ENCODE measurements at regions not wholly inside any gene's neighbourhood (a gene's known extent, or its start where the extent isn't known, plus 50 kb on each side); places are given as distances from the start of the nearest gene placed in this dataset.

DNA sequence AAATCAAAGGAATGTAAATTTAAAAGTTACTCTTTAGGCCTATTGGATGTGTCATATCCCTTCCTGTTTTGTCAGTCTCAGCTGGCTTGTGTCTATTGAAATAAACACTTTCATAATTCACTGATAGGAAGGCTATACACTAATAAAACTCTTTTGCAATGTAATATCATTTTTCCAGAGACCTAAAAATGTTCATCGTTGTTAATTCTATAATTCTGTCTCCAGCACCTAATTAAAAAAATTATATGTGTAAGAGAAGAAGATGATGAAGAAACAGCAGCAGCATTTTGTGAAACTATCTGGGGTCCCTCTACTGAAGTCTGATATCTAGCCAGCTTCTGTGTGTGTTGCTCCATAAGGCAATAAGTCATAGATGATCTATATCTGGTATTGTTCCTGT, 602.7 kb downstream of the ETV1 start:
- Histone ChIP-seq H3K27ac (ENCODE audit: low read depth, low read length) (no peak overlapping the region), H3K27me3 (ENCODE audit: insufficient read depth, low read length, poor library complexity, severe bottlenecking) (no peaks in the 10 kb centered on the region), H3K4me3 (ENCODE audit: low read length) (no peak overlapping the region), H3K4me1 (ENCODE audit: insufficient read depth, low read length) (no peaks in the 10 kb centered on the region), H3K9me3 (ENCODE audit: low read length) (no peaks in the 10 kb centered on the region), H3K36me3 (ENCODE audit: insufficient read depth, low read length) (no peaks in the 10 kb centered on the region)
- DNase-seq = no peak
- POLR2A ChIA-PET = no interaction called here
- no peaks in the 10 kb centered on the region for H3K36me3 Mint-ChIP-seq
- CTCF ChIA-PET = no interaction called here
- H3K27ac Mint-ChIP-seq = no peak overlapping the region
- peaks cover 0 to 2% (median 0%) of the 10 kb centered on the region in 5 donors for H3K9me3 Mint-ChIP-seq
- no peak overlapping the region for H3K4me3 Mint-ChIP-seq
- H3K27me3 Mint-ChIP-seq = no peaks in the 10 kb centered on the region
- no peaks in the 10 kb centered on the region for H3K4me1 Mint-ChIP-seq

DNA sequence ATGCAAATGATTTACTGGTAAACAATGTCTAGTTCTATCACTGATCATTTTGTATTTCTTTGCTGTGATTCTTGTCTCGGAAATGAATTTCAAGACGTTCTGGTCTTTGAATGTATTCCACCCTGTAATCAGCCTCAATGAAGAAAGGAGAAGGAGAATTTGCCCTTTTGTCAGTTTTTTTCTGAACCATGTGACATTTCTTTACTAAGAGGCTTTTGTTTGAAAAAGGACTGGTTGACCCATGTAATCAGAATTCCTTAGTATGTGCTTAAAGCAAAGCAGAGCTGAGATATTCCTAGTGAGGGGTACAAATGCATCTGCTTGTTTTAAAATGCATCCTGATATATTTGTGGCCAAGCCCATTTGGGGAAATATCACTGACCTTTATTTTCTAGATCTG, 581.6 kb downstream of the ETV1 start:
- no peaks in the 10 kb centered on the region for H3K9me3 Mint-ChIP-seq
- CTCF ChIA-PET = no interaction called here
- POLR2A ChIA-PET = no interaction called here
- no peak overlapping the region for H3K4me3 Mint-ChIP-seq
- Histone ChIP-seq H3K27me3 (ENCODE audit: insufficient read depth, low read length, poor library complexity, severe bottlenecking) (no peaks in the 10 kb centered on the region), H3K4me1 (ENCODE audit: insufficient read depth, low read length) (no peaks in the 10 kb centered on the region), H3K27ac (ENCODE audit: low read depth, low read length) (no peak overlapping the region), H3K4me3 (ENCODE audit: low read length) (no peak overlapping the region), H3K9me3 (ENCODE audit: low read length) (no peaks in the 10 kb centered on the region), H3K36me3 (ENCODE audit: insufficient read depth, low read length) (no peaks in the 10 kb centered on the region)
- H3K4me1 Mint-ChIP-seq = no peaks in the 10 kb centered on the region
- no peaks in the 10 kb centered on the region for H3K27me3 Mint-ChIP-seq
- H3K27ac Mint-ChIP-seq = no peak overlapping the region
- no peaks in the 10 kb centered on the region for H3K36me3 Mint-ChIP-seq
- DNase-seq = no peak

DNA sequence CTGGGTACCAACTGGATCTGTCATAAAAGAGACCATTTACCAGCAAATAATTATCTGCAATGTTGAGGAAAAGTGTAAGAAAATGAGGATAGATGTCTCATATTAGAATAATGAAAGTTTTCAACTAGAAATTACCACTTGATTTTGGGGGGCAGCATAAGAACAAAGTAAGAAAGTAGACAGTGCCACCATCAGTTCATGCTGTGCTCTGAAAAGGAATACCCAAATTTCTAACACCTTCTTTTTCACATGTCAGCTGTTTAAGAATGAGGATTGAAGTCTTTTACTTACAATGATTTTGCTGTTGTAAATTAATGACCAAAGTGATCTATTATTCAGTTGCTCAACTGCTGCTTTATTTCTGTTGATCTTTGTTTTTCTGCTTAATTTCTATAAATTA, 578.3 kb downstream of the ETV1 start:
- Histone ChIP-seq H3K36me3 (ENCODE audit: insufficient read depth, low read length) (no peaks in the 10 kb centered on the region), H3K27ac (ENCODE audit: low read depth, low read length) (no peak overlapping the region), H3K27me3 (ENCODE audit: insufficient read depth, low read length, poor library complexity, severe bottlenecking) (no peaks in the 10 kb centered on the region), H3K4me1 (ENCODE audit: insufficient read depth, low read length) (no peaks in the 10 kb centered on the region), H3K4me3 (ENCODE audit: low read length) (no peak overlapping the region), H3K9me3 (ENCODE audit: low read length) (no peaks in the 10 kb centered on the region)
- Mint-ChIP-seq H3K4me3 (no peak overlapping the region), H3K27ac (no peak overlapping the region), H3K36me3 (no peaks in the 10 kb centered on the region), H3K27me3 (no peaks in the 10 kb centered on the region), H3K4me1 (no peaks in the 10 kb centered on the region), H3K9me3 (no peaks in the 10 kb centered on the region)
- DNase-seq = no peak
- POLR2A ChIA-PET = no interaction called here
- CTCF ChIA-PET = no interaction called here

DNA sequence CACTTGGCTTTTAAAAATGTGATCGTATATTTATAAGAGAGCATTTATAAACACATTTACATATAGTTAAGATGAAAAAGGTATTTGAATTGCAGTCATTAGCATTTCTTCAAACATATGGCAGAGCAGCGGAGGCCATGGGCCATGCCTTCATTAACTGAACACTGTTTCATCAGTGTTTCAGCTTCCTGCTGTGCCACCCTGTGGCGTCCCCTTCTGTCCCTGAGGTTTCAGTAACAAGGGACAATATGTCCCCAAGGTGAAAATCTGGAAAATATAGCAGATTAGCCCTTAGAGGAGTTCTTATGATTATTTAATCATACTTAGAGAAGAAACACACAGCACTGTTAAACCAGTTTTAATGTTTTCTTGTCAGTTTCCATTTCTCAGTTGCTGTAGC, 577.8 kb downstream of the ETV1 start:
- Histone ChIP-seq H3K27ac (ENCODE audit: low read depth, low read length) (no peak overlapping the region), H3K4me3 (ENCODE audit: low read length) (no peak overlapping the region), H3K9me3 (ENCODE audit: low read length) (no peaks in the 10 kb centered on the region), H3K4me1 (ENCODE audit: insufficient read depth, low read length) (no peaks in the 10 kb centered on the region), H3K27me3 (ENCODE audit: insufficient read depth, low read length, poor library complexity, severe bottlenecking) (no peaks in the 10 kb centered on the region), H3K36me3 (ENCODE audit: insufficient read depth, low read length) (no peaks in the 10 kb centered on the region)
- Mint-ChIP-seq H3K27ac (no peak overlapping the region), H3K4me3 (no peak overlapping the region), H3K36me3 (no peaks in the 10 kb centered on the region), H3K4me1 (no peaks in the 10 kb centered on the region), H3K9me3 (no peaks in the 10 kb centered on the region), H3K27me3 (no peaks in the 10 kb centered on the region)
- POLR2A ChIA-PET = no interaction called here
- CTCF ChIA-PET = no interaction called here
- DNase-seq = no peak

DNA sequence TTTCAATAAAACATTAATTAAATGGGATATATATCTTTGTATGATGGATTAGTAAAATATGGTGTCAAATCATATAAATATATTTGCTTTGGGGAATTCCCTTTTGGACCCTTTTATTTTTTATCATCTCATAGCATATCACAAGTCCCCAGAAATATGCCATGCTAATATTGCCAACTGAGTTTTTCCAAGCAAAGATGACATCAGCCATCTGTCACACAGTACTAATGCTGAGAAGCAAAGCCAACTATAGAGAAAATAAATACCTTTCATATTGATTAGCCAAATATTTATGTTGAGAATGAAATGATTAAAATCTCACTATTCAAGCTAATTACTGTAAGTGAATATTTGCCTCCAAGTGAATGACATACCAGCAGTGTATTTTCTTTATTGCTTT, 575.3 kb downstream of the ETV1 start:
- Mint-ChIP-seq H3K4me1 (no peaks in the 10 kb centered on the region), H3K4me3 (no peak overlapping the region), H3K9me3 (peaks cover 0 to 8% (median 2%) of the 10 kb centered on the region in 5 donors), H3K27ac (no peak overlapping the region), H3K27me3 (no peaks in the 10 kb centered on the region), H3K36me3 (no peaks in the 10 kb centered on the region)
- H3K4me3 ChIP-seq (ENCODE audit: low read length) = no peak overlapping the region
- no peaks in the 10 kb centered on the region for H3K4me1 ChIP-seq (ENCODE audit: insufficient read depth, low read length)
- no peaks in the 10 kb centered on the region for H3K36me3 ChIP-seq (ENCODE audit: insufficient read depth, low read length)
- POLR2A ChIA-PET = no interaction called here
- CTCF ChIA-PET = no interaction called here
- H3K27me3 ChIP-seq (ENCODE audit: insufficient read depth, low read length, poor library complexity, severe bottlenecking) = no peaks in the 10 kb centered on the region
- no peaks in the 10 kb centered on the region for H3K9me3 ChIP-seq (ENCODE audit: low read length)
- H3K27ac ChIP-seq (ENCODE audit: low read depth, low read length) = no peak overlapping the region
- no peak for DNase-seq

DNA sequence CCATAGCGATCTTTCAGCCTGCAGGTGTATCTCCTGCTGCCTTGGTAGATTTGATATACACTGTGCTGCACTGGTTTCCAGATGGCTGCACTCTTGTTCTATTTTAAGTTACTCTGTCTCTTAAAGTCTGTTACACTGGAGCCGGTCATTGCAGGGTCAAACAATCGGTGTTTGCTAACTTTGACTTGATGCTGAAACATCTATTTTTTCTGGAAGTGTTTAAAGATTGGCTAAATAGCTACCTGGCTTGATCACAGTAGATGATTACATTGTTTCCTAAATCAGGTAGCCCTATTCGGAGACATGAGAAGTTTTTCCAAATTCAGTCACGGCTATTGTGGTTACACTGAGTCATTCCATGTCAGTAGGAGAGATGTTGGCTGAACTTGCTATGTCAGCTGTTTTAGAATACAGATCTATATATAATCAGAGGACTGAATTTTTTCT, 574.8 kb downstream of the ETV1 start:
- no peaks in the 10 kb centered on the region for H3K36me3 Mint-ChIP-seq
- no peaks in the 10 kb centered on the region for H3K27me3 Mint-ChIP-seq
- H3K27ac Mint-ChIP-seq = no peak overlapping the region
- no peak overlapping the region for H3K4me3 Mint-ChIP-seq
- no peak for DNase-seq
- H3K4me3 ChIP-seq (ENCODE audit: low read length) = no peak overlapping the region
- H3K9me3 Mint-ChIP-seq = peaks cover 0 to 8% (median 2%) of the 10 kb centered on the region in 5 donors
- ChIA-PET CTCF (interaction anchor here (0.5 kb wide), 1 partner anchor 111 kb away, joined by 4 read pairs; no protein-coding TSS in a partner anchor), POLR2A (no interaction called here)
- H3K27me3 ChIP-seq (ENCODE audit: insufficient read depth, low read length, poor library complexity, severe bottlenecking) = no peaks in the 10 kb centered on the region
- no peaks in the 10 kb centered on the region for H3K4me1 ChIP-seq (ENCODE audit: insufficient read depth, low read length)
- no peaks in the 10 kb centered on the region for H3K4me1 Mint-ChIP-seq
- no peaks in the 10 kb centered on the region for H3K9me3 ChIP-seq (ENCODE audit: low read length)
- H3K36me3 ChIP-seq (ENCODE audit: insufficient read depth, low read length) = no peaks in the 10 kb centered on the region
- no peak overlapping the region for H3K27ac ChIP-seq (ENCODE audit: low read depth, low read length)

DNA sequence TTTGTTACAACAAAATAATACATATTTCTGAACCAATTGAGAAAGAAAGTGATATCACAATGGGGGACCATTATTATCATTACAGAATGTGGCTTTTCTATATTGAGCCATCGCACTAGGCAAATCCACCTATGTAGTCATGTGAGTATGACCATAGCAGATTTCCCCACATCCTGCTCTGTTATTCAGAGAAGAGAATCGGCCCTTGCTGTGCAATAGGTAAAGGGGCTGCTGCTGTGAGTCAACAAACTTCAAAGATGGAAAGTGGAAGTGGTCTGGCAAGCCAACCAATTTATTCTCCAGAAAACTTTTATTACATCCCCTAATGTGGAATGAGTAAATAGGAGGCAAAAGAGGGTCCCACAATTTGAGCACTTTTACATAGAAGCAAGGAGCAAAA, 573.4 kb downstream of the ETV1 start:
- ChIA-PET POLR2A (no interaction called here), CTCF (no interaction called here)
- H3K4me1 ChIP-seq (ENCODE audit: insufficient read depth, low read length) = no peaks in the 10 kb centered on the region
- H3K27me3 ChIP-seq (ENCODE audit: insufficient read depth, low read length, poor library complexity, severe bottlenecking) = no peaks in the 10 kb centered on the region
- no peak overlapping the region for H3K4me3 ChIP-seq (ENCODE audit: low read length)
- Mint-ChIP-seq H3K36me3 (no peaks in the 10 kb centered on the region), H3K27me3 (no peaks in the 10 kb centered on the region), H3K4me1 (no peaks in the 10 kb centered on the region), H3K27ac (no peak overlapping the region), H3K9me3 (peaks cover 0 to 8% (median 3%) of the 10 kb centered on the region in 5 donors), H3K4me3 (no peak overlapping the region)
- no peaks in the 10 kb centered on the region for H3K36me3 ChIP-seq (ENCODE audit: insufficient read depth, low read length)
- no peak overlapping the region for H3K27ac ChIP-seq (ENCODE audit: low read depth, low read length)
- no peak for DNase-seq
- no peaks in the 10 kb centered on the region for H3K9me3 ChIP-seq (ENCODE audit: low read length)

DNA sequence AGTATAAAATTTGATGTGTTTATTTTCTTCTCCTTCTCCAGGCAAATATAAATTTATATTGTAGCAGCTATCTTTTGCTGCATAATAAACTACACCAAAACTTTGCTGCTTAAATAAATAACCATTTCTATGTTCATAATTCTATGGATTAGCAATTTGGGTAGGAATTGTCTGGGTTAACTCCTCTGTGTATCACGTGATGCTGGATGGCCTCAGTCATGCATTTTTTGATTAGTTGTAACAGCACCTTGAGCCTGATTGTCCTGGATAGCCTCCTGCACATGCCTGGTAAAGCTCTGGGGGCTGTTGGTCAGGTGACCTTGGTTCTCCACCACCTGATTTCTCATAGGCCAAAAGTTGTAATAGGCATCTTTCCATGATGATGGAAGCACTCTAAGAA, 572.9 kb downstream of the ETV1 start:
- Histone ChIP-seq H3K27ac (ENCODE audit: low read depth, low read length) (no peak overlapping the region), H3K4me3 (ENCODE audit: low read length) (no peak overlapping the region), H3K27me3 (ENCODE audit: insufficient read depth, low read length, poor library complexity, severe bottlenecking) (no peaks in the 10 kb centered on the region), H3K9me3 (ENCODE audit: low read length) (no peaks in the 10 kb centered on the region), H3K4me1 (ENCODE audit: insufficient read depth, low read length) (no peaks in the 10 kb centered on the region), H3K36me3 (ENCODE audit: insufficient read depth, low read length) (no peaks in the 10 kb centered on the region)
- Mint-ChIP-seq H3K9me3 (peaks cover 0 to 8% (median 3%) of the 10 kb centered on the region in 5 donors), H3K27me3 (no peaks in the 10 kb centered on the region), H3K36me3 (no peaks in the 10 kb centered on the region), H3K27ac (no peak overlapping the region), H3K4me3 (no peak overlapping the region), H3K4me1 (no peaks in the 10 kb centered on the region)
- CTCF ChIA-PET = no interaction called here
- POLR2A ChIA-PET = no interaction called here
- no peak for DNase-seq

DNA sequence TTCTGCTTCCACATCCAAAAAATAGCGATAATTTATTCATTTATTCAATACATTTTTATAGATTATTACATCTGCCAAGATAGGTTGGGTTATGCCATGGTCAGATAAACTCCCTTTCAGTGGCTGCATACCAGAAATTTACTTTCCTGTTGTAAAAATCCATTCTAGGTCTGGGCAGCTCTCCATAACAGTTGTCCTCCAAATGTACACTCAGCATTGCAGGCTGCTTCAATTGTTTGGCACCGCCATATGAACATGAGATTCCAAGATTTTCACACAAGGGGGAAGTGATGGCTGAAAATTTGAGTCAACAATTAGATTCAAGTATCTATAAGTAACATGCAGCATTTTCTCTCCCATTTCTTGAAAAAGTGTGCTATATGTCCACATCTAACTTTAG, 568.7 kb downstream of the ETV1 start:
- DNase-seq = no peak
- Histone ChIP-seq H3K36me3 (ENCODE audit: insufficient read depth, low read length) (no peaks in the 10 kb centered on the region), H3K4me1 (ENCODE audit: insufficient read depth, low read length) (no peaks in the 10 kb centered on the region), H3K9me3 (ENCODE audit: low read length) (no peaks in the 10 kb centered on the region), H3K27me3 (ENCODE audit: insufficient read depth, low read length, poor library complexity, severe bottlenecking) (no peaks in the 10 kb centered on the region), H3K4me3 (ENCODE audit: low read length) (no peak overlapping the region), H3K27ac (ENCODE audit: low read depth, low read length) (no peak overlapping the region)
- ChIA-PET CTCF (no interaction called here), POLR2A (no interaction called here)
- Mint-ChIP-seq H3K9me3 (peaks cover 0 to 14% (median 3%) of the 10 kb centered on the region in 5 donors), H3K27ac (no peak overlapping the region), H3K27me3 (no peaks in the 10 kb centered on the region), H3K36me3 (no peaks in the 10 kb centered on the region), H3K4me3 (no peak overlapping the region), H3K4me1 (no peaks in the 10 kb centered on the region)

Data from CD8-positive, alpha-beta memory T cell (primary cell).